Cardiac septum (tissue), 1 donor: ENCODE measurements at regions not wholly inside any gene's neighbourhood (a gene's known extent, or its start where the extent isn't known, plus 50 kb on each side); places are given as distances from the start of the nearest gene placed in this dataset.
"Not testable (repeated sequence)": the region's sequence is repeated elsewhere in the genome, so short reads cannot be mapped to it uniquely, and the experiment has no call there.

Experiments used
- DNase-seq: peaks from one replicate; pipeline ENCODE4 v3.0.0-alpha.2; 2020; ENCODE audit warnings: low spot score
- intact Hi-C: fragments of 100-400 bp; cut with DNase I; formaldehyde crosslinking; loops from one replicate; pipeline ENCODE4 v1.14.0; 2022
- donor health status: DM: no; HTN: no; CAD: no.

DNA sequence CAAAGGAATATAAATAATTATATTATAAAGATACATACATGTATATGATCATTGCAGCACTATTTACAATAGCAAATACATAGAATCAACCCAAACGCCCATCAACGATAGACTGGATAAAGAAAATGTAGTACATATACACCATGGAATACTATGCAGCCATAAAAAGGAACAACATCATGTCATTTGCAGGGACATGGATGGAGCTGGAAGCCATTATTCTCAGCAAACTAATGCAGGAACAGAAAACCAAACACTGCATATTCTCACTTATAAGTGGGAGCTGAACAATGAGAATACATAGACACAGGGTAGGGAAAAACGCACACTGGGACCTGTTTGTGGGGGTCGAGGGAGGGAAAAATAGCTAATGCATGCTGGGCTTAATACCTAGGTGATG is 120.9 kb upstream of the ZCCHC13 start:
- DNase-seq, intact Hi-C loops: not testable (repeated sequence)

DNA sequence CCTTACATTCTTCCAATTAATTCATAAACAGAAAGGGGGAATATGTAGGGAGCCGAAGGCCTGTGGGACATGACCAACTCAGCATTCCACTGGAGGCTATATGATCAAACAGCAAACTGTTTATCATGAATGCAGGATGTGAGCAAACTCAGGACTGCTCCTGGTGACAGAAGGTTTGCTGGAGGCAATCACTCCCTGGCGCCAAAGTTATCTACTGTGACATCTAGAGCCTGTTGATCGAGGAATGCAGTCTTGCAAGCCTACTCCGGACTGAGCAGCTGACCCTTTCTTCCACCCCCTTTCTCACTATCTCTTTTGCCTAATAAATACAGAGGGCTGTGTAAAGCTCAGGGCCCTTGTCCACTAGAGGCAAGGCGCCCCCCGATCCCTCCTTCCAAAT is 122.0 kb upstream of the ZCCHC13 start:
- intact Hi-C loops, DNase-seq: not testable (repeated sequence)

DNA sequence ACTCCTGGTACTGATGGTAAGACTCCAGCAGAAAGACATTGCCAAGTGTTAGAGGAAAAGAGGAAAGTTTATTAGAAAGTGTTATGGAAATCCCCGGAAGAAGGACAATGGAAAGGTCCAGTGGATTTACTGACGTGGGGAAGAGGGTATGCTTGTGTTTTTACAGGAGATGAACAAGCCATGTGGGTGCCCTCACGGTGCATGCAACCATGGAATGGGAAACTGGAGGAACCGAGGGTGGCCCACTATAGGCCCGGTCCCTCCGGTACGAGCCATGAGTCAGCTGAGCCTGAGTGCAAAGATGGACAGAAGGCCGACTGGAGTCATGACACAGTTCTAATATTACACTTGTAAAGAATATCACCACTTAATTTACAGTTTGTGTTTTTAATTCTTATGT is 123.3 kb upstream of the ZCCHC13 start:
- DNase-seq = no peak
- intact Hi-C loops = no loop called here

DNA sequence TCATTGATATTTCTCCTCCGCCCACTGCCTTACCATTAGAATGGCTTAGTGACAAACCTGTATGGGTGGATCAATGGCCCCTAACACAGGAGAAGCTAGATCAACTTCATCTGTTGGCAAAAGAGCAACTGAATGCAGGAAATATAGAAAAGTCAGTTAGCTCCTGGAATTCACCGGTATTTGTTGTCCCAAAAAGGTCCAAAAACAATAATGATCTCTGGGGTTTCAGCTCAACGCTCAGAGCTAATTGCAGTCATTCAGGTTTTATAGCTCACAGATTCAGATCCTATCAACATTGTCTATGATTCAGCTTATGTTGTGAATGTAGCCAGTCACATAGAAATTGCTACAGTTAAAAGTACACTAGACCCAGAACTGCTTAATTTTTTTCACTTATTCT is 124.0 kb upstream of the ZCCHC13 start:
- intact Hi-C loops = no loop called here

DNA sequence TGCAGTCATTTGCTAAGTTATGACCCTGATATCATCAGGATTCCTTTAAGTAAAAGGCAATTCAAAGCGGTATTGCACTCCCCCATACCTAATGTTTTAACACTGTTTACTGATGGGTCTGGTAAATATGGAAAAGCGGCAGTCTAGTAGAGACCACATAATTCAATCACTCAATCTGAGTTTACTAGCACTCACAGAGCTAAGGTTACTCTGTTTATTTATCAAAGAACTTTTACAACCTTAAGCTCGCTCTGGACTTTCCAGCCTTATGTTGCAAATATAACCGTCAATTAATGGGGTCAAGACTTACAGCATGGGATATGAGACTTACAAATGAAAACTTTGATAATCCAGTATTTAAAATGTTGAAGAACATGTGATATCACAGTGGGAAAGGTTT is 124.5 kb upstream of the ZCCHC13 start:
- intact Hi-C loops = no loop called here
- no peak for DNase-seq

More for the DNA sequence above, 124.0 kb upstream of the ZCCHC13 start:
- no peak for DNase-seq

DNA sequence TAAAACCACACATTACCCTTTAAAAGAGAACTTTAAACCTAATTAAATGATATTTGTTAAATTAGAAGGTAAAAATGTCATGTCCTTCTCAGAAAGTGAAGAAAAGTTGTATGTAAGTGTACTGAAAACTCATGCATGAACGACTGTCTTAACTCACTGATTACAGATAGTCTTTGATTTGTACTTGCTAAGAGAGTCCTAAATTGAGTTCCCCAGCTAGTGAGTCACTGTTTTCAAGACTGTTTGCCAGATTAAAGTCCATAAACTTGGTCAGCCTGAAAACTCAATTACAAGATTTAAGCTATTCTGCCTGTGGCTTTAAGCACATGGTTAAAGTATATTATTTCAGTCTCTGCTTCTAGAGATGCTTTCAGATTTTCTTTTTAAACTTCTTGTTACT is 124.9 kb upstream of the ZCCHC13 start:
- intact Hi-C loops = no loop called here
- no peak for DNase-seq

DNA sequence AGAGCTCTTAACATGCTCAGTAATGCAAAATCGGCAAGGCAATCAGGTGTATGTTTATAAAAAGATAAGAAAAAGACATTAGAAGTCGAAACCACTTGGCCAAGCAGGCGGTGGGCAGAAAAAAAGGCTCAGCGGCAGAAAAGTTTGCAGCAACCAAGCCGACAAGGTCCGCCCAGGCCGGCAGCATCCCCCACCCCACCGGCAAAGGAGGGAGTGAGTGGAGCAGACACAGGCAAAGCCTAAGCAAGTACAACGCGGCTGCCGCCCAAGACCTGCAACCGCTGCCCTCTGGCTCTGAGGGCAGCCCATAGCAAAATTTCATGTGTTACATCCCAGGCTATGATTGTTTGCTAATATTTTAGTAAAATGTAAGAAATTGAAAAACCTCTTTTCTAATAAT is 125.4 kb upstream of the ZCCHC13 start:
- intact Hi-C loops = no loop called here
- no peak for DNase-seq

DNA sequence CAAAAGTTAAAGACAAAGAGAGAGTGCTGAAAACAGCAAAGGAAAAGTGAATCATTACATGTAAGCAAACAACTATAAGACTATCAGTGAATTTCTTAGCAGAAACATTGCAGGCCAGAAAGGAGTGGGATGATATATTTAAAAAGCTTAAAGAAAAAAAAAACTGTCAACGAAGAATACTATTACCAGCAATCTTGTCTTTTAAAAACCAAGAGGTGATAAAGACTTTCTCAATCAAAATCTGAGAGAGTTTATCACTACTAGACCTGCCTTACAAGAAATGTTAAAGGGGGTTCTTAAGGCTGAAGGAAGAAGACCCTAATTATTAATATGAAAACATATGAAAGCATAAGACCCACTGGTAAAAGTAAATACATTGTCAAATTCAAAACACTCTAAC is 132.5 kb upstream of the ZCCHC13 start:
- intact Hi-C loops = no loop called here
- DNase-seq = no peak

DNA sequence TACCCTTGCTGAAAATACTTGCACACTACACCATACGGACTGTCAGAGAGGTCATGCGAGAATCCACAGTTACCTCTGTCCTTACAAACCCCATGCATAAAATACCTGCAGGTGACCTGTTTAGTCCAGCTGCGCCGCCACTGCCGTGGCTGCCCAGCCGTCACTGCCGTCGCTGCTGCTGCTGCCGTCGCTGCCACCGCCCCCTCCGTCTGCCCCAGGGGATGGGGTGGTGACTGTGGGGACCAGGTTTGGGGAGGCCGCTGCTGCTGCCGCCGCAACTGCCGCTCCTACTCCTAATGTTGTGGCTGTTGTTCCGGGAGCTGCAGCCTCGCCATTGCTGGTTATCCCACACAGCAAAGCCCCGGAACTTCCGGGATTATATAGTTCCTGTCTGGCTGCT is 141.8 kb upstream of the ZCCHC13 start:
- DNase-seq = no peak
- intact Hi-C loops = no loop called here

DNA sequence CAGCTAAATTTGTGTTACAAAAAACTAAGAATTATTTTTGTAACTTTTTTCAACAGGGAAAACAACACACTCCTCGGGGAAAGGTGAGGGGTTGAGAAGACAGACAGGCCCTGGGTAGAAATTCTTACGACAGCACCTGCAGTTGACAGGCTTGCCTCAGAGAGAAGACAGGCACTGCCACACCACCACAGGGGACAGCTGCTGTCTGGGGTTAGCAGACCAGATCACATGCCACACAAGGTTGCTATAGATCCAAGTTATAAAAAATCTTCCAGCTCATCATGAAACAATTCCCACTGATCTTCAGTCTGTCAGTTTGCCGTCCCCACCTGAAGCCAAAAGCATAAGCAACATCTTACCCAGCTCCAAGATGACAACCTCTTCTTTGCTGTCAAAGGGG is 143.2 kb upstream of the ZCCHC13 start:
- intact Hi-C loops = no loop called here
- DNase-seq = no peak

DNA sequence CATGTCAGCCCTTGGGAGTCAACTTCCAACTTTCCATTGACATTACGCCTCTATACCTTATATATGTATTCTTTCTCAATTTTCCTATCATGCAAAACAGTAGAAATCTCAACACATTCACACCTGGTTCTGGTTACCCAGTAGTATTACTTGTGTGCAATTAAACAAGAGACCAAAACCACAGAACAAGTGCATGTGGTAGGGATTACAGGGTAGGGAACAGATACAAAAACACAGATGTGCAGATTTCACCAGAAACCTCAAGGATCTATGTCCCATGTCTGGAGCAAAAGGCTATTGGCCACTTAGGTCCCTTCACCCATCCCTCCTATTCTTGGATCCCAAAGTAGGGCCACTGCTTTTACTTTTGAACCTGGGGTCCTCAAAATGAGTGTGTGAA is 143.6 kb upstream of the ZCCHC13 start:
- DNase-seq = no peak
- intact Hi-C loops = no loop called here

DNA sequence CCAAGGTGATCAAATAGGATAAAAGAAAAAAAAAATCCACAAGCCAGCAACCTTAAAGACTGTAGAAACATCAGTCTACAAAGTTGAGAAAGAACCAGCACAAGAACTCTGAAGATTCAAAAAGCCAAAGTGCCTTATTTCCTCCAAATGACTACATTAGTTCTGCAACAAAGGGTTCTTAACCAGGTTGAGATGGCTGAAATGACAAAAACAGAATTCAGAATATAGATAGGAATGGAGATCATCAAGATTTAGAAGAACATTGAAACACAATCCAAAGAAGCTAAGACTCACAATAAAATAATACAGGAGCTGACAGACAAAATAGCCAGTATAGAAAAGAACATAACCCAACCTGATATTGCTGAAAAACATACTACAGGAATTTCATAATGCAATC is 156.5 kb upstream of the ZCCHC13 start:
- intact Hi-C loops = no loop called here
- DNase-seq = no peak

DNA sequence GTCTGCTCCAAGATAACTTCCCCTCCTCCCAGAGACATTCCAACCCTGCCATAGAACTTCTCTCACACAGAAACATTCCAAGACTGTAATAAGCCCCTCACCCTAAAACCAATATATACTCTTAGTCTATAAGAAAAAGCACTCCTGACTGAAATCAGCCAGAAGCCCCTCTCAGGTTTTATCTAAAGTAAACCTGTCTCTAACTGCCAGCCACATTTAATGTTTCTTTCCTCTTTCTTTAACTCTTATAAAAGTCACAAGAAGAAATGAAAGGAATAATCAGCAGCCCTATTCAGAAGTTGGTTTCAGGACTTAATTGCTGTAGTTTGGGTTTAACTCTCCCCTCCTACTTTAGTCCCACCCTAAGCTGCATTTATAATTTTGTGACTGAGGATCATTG is 165.0 kb upstream of the ZCCHC13 start:
- no peak for DNase-seq
- intact Hi-C loops = no loop called here

DNA sequence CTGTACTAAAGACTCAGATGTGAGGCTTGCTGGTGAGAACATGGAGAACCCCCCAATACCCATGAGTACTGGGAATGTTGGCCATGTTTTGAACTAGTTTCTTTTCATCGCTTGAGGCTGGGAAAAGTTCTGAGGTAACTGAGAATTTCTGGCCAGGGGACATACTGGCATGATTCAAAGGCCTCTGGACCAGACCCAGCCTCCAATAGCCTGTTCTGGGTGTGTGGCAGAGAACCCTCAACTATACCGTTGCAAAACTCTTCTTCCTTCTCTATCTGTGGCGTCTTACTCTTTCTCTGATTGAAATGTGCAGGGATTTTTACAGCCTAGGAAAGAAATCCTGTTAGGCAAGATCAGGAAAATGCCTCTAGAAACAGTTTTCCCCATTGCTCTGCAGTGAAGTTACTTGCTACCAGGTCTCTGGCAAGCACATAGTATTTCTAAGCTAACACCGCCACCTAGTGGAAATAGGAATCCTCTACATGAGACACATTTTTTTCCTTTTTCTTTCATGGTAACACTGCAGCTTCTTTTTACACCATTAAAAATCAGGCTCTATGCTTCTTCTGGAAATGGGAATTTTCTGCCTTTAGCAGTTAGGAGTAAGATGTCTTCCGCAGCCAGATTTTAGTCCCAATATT is 170.7 kb upstream of the ZCCHC13 start:
- no peak for DNase-seq
- intact Hi-C loops = loop anchor here (2.0 to 5.0 kb wide), 2 partner anchors 116 to 278 kb away; no protein-coding TSS in a partner anchor

DNA sequence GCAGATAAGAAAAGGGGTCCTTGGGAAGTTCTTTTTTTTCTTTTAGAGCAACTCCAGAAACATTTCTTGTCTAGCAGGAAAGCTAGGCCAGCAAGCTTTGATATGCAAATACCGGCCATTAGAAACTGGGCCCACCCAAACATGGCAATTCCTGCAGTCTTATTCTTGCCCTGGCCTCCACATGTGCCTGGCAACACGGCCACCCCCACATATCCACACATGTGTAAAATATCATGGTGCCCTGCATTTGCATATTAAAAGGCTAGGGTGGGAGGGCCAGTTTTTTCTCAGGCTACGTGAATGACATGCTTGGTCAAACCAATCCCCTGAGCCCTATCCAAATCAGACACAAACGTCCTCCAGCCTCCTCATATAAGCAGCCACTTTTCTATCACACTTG is 171.7 kb upstream of the ZCCHC13 start:
- intact Hi-C loops = loop anchor here (2.0 to 5.0 kb wide), 2 partner anchors 115 to 277 kb away; no protein-coding TSS in a partner anchor
- DNase-seq = no peak

DNA sequence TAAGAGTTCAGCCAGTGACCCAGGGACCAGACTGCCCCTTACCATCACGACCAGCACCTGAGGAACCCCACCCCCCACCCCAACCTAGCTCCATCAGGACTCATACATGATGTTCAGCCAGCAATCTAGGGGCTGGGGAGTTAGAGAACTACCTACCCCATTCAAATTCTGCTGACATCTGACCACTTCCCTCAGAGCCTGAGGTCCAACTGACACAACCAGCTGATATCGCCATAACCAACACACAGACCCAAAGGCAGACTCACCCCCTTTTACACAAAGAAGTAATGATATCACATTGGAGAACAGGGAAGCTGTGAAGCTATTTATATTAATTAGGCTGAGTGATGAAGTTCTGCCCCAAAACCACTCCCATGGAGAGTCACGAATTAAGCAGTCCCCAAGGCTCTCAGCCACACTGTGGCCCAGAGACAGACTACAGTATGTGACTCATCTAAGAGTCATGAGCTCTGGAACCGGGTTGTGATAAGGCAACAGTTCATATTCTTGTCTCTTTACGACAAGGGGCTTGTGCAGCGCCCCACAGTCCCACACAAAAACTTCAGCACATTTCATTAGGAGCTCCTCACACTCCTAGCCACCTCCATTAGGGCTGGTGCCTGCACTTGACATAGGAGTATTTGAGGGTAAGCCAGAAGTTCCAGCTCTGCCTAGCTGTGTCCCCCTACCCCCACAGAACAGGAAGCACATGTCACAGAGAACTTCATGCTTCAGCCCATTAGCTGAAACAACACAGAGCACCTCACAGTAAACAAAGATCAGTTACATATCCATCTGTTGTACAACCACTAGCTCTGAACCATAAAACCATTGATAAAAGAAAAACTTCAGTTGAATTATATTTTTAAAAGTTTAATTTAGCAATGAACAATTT is 184.7 kb upstream of the ZCCHC13 start:
- DNase-seq = no peak
- intact Hi-C loops = no loop called here

DNA sequence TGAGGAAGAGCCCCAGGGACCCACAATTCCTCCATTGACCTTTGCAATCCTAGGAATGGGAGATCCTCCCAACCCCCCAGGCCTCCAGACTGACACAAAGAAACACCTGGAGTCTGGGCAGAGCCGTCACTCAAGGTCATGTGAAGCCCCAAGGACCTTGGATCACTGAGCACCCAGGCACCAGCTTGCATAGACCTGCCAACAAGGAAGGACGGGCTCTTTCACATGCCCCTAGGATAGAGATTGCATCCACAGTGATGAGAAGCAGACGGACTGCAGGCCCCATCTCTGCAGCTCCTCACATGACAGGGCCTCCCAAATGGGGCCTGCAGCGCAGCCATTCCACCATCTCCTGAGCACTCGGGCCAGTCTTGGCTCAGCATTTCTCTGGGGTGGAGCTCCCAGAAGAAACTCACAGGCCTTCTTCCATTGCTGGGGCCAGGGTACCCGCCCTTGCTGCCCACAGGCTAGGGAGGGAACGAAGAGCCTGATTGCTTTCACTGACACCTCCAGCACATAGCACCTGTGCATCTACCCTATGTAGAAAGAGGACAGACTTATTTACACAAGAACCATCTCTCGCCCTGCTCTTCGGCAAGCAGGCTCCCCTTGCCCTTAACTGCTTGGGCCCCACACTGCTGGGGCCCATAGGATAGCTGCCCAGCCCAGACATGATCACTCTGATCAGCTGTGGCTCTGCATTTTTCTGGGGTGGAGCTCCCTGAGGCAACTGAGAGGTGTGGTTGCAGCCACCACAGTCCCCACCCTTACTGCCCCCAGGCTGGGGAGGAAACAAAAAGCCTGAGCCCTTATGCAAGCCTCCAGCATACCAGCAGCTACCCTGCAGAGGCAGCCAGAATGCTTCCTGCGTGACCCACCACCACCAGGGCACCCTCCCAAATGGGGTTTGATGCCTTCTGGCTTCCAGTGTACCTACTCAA is 185.7 kb upstream of the ZCCHC13 start:
- intact Hi-C loops = no loop called here
- no peak for DNase-seq

DNA sequence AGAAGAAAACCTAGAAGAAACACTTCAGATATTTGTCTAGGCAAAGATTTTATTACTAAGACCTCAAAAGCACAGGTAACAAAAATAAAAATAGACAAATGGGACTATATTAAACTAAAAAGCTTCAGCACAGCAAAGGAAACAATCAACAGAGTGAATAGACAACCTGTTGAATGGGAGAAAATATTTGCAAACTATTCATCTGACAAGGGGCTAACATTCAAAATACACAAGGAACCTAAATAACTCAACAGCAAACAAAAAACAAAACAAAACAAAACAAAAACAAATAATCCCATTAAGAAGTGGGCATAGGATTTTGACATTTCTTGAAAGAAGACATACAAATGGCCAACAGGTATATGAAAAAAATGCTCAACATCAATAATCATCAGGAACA is 192.7 kb upstream of the ZCCHC13 start:
- intact Hi-C loops = no loop called here
- DNase-seq = no peak

DNA sequence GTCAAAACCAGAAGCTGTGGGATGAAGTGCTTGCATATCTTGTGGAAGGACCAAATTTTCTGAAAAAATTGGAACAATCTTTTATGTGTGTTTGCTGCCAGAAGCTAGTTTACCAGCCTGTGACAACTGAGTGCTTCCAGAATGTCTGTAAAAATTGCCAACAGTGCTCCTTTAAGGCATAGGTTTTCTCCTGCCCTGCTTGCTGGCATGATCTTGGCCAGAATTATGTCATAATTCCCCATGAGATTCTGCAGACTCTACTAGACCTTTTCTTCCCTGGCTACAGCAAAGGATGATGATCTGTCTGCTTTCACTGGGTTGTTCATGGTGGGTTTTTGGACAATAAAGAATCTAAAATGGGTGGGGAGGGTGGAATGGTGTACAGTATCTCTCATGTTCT is 196.3 kb upstream of the ZCCHC13 start:
- no peak for DNase-seq
- intact Hi-C loops = no loop called here

DNA sequence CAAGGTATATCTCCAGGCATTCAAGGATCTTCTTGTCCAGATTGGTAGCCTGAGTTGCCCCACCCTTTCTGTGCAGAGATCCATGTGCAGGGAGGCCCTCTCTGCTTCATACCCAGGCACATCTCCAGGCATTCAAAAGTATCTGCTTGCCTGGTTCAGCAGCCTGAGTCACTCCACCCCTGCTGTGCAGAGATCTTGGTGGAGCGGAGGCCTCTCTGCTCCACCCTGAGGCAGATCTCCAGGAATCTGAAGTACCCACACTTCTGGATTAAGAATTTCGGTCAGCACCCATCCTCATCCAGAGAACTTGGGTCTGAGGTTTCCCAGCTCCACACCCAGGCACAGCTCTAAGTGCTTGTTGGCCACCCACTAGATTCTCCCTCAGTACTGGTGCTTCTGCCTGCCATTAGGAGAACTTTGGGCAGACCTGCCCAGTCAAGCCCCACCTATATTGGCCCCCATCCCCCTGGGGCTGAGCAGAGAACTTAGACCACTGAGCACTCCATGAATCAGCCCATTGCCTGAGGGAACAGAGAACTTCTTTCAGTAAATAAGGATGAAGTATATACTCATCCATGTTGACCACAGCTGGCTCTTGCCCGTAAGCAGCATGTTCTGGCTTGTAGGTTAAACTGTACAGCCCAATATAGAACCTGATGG is 199.5 kb upstream of the ZCCHC13 start:
- no peak for DNase-seq
- intact Hi-C loops = no loop called here
